B cell (primary cell): ENCODE measurements at regions not wholly inside any gene's neighbourhood (a gene's known extent, or its start where the extent isn't known, plus 50 kb on each side); places are given as distances from the start of the nearest gene placed in this dataset.

Experiments used
- CTCF ChIP-seq: fragments of 200-600 bp; IDR thresholded peaks from one replicate; pipeline ENCODE4 v1.8.0; 2022; ENCODE audit warnings: antibody characterized with exemption, mild to moderate bottlenecking
- EZH2 ChIP-seq: IDR thresholded peaks from 2 replicates; pipeline ENCODE4 v1.6.1; 2012; ENCODE audit warnings: borderline replicate concordance, low read depth, mild to moderate bottlenecking, moderate library complexity, low read length; ENCODE audit not compliant: insufficient read depth, poor library complexity, severe bottlenecking

GRCh38 chr12:102548543-102548942 lies 68.2 kb upstream of the IGF1 start:
- TF ChIP-seq CTCF (no peak), EZH2 (no peak)
